PC-9 (cell line): ENCODE measurements at regions not wholly inside any gene's neighbourhood (a gene's known extent, or its start where the extent isn't known, plus 50 kb on each side); places are given as distances from the start of the nearest gene placed in this dataset.

Experiments used
- EZH2 ChIP-seq: fragments of 200-600 bp; sonication (generic); IDR thresholded peaks from 2 replicates; pipeline ENCODE4 v1.8.0; 2017; ENCODE audit warnings: antibody characterized with exemption, low read depth
- TF ChIP-seq, protein P1 (sequence below): fragments of 200-600 bp; sonication (generic); conservative IDR thresholded peaks from 2 replicates; pipeline ENCODE4 v1.6.1; 2017; ENCODE audit warnings: mixed run types, antibody characterized with exemption, mild to moderate bottlenecking, moderate library complexity

DNA sequence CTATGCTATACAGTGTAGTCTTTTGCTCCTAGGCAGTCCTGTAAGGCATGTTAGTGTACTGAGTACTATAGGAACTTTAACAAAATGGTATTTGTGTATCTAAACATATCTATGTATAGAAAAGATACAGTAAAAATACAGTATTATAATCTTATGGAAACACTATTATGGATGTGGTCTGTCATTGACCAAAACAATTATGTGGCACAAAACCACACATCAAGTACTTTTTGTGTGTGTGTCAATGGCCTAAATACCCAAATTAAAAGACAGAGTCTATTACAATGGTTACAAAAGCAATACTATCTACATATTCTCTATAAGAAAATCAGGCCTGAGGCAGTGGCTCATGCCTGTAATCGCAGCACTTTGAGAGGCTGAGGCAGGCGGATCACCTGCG, 610.2 kb upstream of the NDST4 start:
- TF ChIP-seq, protein P1, sequence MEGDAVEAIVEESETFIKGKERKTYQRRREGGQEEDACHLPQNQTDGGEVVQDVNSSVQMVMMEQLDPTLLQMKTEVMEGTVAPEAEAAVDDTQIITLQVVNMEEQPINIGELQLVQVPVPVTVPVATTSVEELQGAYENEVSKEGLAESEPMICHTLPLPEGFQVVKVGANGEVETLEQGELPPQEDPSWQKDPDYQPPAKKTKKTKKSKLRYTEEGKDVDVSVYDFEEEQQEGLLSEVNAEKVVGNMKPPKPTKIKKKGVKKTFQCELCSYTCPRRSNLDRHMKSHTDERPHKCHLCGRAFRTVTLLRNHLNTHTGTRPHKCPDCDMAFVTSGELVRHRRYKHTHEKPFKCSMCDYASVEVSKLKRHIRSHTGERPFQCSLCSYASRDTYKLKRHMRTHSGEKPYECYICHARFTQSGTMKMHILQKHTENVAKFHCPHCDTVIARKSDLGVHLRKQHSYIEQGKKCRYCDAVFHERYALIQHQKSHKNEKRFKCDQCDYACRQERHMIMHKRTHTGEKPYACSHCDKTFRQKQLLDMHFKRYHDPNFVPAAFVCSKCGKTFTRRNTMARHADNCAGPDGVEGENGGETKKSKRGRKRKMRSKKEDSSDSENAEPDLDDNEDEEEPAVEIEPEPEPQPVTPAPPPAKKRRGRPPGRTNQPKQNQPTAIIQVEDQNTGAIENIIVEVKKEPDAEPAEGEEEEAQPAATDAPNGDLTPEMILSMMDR, result no peak
- TF ChIP-seq EZH2, result no peak
